Liver (tissue), 8 donors: ENCODE measurements at regions not wholly inside any gene's neighbourhood (a gene's known extent, or its start where the extent isn't known, plus 50 kb on each side); places are given as distances from the start of the nearest gene placed in this dataset.

Experiments used
- DNase-seq: peaks from one replicate; pipeline ENCODE4 v3.0.0-alpha.2; 2017; ENCODE audit warnings: low spot score
- H3K27ac ChIP-seq, 2 donors: one replicate each; pipeline ENCODE4 v1.7.0; 2013; ENCODE audit warnings: inconsistent platforms in 2 of 2, low read length in 2 of 2, control low read depth in 1 of 2, low read depth in 1 of 2, mild to moderate bottlenecking in 1 of 2
- H3K27me3 ChIP-seq, 4 donors: one replicate each; pipeline versions ENCODE4 v1.6.1 to v1.7.0; 2013; ENCODE audit warnings: low read length in 3 of 4, inconsistent platforms in 1 of 4, mild to moderate bottlenecking in 1 of 4, moderate library complexity in 1 of 4; ENCODE audit not compliant: control insufficient read depth in 4 of 4, insufficient read depth in 4 of 4
- H3K36me3 ChIP-seq, 4 donors: one replicate each; pipeline versions ENCODE4 v1.6.1 to v1.7.0; 2013; ENCODE audit warnings: low read length in 3 of 4, mild to moderate bottlenecking in 3 of 4, low read depth in 1 of 4, moderate library complexity in 1 of 4; ENCODE audit not compliant: control insufficient read depth in 4 of 4, insufficient read depth in 3 of 4
- H3K4me1 ChIP-seq, 4 donors: one replicate each; pipeline versions ENCODE4 v1.6.1 to v1.7.0; 2013; ENCODE audit warnings: low read length in 3 of 4, mild to moderate bottlenecking in 3 of 4, moderate library complexity in 1 of 4; ENCODE audit not compliant: control insufficient read depth in 4 of 4, insufficient read depth in 4 of 4
- H3K4me3 ChIP-seq, 3 donors: one replicate each; pipeline versions ENCODE4 v1.6.1 to v1.7.0; 2013; ENCODE audit warnings: low read length in 3 of 3, control low read depth in 1 of 3, low read depth in 1 of 3, mild to moderate bottlenecking in 1 of 3
- H3K9ac ChIP-seq, 2 donors: one replicate each; pipeline ENCODE4 v1.7.0; 2013; ENCODE audit warnings: low read length in 2 of 2, mild to moderate bottlenecking in 2 of 2, moderate library complexity in 2 of 2, control low read depth in 1 of 2, low read depth in 1 of 2
- H3K9me3 ChIP-seq, 4 donors: one replicate each; pipeline versions ENCODE4 v1.6.1 to v1.7.0; 2013; ENCODE audit warnings: low read length in 3 of 4; ENCODE audit not compliant: control insufficient read depth in 4 of 4
- ATF3 ChIP-seq: IDR thresholded peaks from 2 replicates; pipeline ENCODE4 v1.6.1; 2016; ENCODE audit warnings: antibody characterized with exemption
- CTCF ChIP-seq: fragments of 150-350 bp; IDR thresholded peaks from 2 replicates; pipeline ENCODE4 v1.5.1; 2017; ENCODE audit warnings: improper control_type of control experiment, low read depth, low read length; ENCODE audit not compliant: missing input control
- EGR1 ChIP-seq, 2 donors: IDR thresholded peaks; 2 replicates each; pipeline ENCODE4 v1.6.1; 2016 to 2018; ENCODE audit warnings: antibody characterized with exemption in 2 of 2, low read depth in 2 of 2
- FOXA1 ChIP-seq: IDR thresholded peaks from 2 replicates; pipeline ENCODE4 v1.6.1; 2016; ENCODE audit warnings: antibody characterized with exemption
- FOXA2 ChIP-seq: IDR thresholded peaks from 2 replicates; pipeline ENCODE4 v1.6.1; 2016; ENCODE audit warnings: antibody characterized with exemption
- GABPA ChIP-seq, 2 donors: IDR thresholded peaks in 1 of 2; conservative IDR thresholded peaks in 1 of 2; 2 replicates each; pipeline ENCODE4 v1.6.1; 2016; ENCODE audit warnings: antibody characterized with exemption in 2 of 2, mild to moderate bottlenecking in 1 of 2, moderate library complexity in 1 of 2
- HNF4A ChIP-seq, 2 donors: conservative IDR thresholded peaks; 2 replicates each; pipeline ENCODE4 v1.6.1; 2016; ENCODE audit warnings: antibody characterized with exemption in 2 of 2, mild to moderate bottlenecking in 2 of 2
- HNF4G ChIP-seq: IDR thresholded peaks from 2 replicates; pipeline ENCODE4 v1.6.1; 2016; ENCODE audit warnings: antibody characterized with exemption
- JUND ChIP-seq, 2 donors: IDR thresholded peaks; 2 replicates each; pipeline ENCODE4 v1.6.1; 2016; ENCODE audit warnings: antibody characterized with exemption in 2 of 2
- NR2F2 ChIP-seq: IDR thresholded peaks from 2 replicates; pipeline ENCODE4 v1.6.1; 2016; ENCODE audit warnings: antibody characterized with exemption
- RAD21 ChIP-seq, 2 donors: IDR thresholded peaks; 2 replicates each; pipeline ENCODE4 v1.6.1; 2016; ENCODE audit warnings: antibody characterized with exemption in 2 of 2, mild to moderate bottlenecking in 2 of 2
- REST ChIP-seq: IDR thresholded peaks from 2 replicates; pipeline ENCODE4 v1.6.1; 2016; ENCODE audit warnings: antibody characterized with exemption, mild to moderate bottlenecking
- RXRA ChIP-seq, 2 donors: IDR thresholded peaks; 2 replicates each; pipeline ENCODE4 v1.6.1; 2017 to 2018; ENCODE audit warnings: antibody characterized with exemption in 2 of 2, mild to moderate bottlenecking in 1 of 2
- TAF1 ChIP-seq: conservative IDR thresholded peaks from 2 replicates; pipeline ENCODE4 v1.6.1; 2016; ENCODE audit warnings: antibody characterized with exemption, mild to moderate bottlenecking
- YY1 ChIP-seq: IDR thresholded peaks from 2 replicates; pipeline ENCODE4 v1.6.1; 2016; ENCODE audit warnings: antibody characterized with exemption, mild to moderate bottlenecking
- ZBTB33 ChIP-seq: IDR thresholded peaks from 2 replicates; pipeline ENCODE4 v1.6.1; 2016; ENCODE audit warnings: antibody characterized with exemption
- WGBS: extraction: QIAGEN DNeasy Blood & Tissue Kit; methylation state at CpG from one replicate; pipeline ENCODE4 v1.1.7; 2013; 5-methylcytosine and 5-hydroxymethylcytosine counted together
- donor health status: healthy.
- donor health status: healthy.
- donor health status: healthy.
- donor health status: healthy.
- donor health status: healthy.

GRCh38 chr2:37556256-37556655, 115.2 kb downstream of the CDC42EP3 start (continued):
- TF ChIP-seq REST (no peak), HNF4A (conservative IDR thresholded peaks at IDR 0.05) (no peak), EGR1 (IDR thresholded peaks at IDR 0.05; ENCODE audit: low read depth in 2 of 2) (no peak), FOXA2 (no peak)

- Histone ChIP-seq H3K9ac (no peak overlapping the region), H3K4me3 (no peak overlapping the region), H3K27ac (no peak overlapping the region), H3K9me3 (no peaks in the 10 kb centered on the region), H3K36me3 (no peaks in the 10 kb centered on the region), H3K27me3 (no peaks in the 10 kb centered on the region), H3K4me1 (peaks cover 0 to 4% (median 0%) of the 10 kb centered on the region in 4 donors)
- TF ChIP-seq NR2F2 (no peak), CTCF (no peak), EGR1 (IDR thresholded peaks at IDR 0.05; ENCODE audit: low read depth in 2 of 2) (no peak), ATF3 (no peak), ZBTB33 (no peak), RAD21 (IDR thresholded peaks at IDR 0.05) (no peak), FOXA1 (no peak), REST (no peak), GABPA (IDR thresholded peaks at IDR 0.05 in 1 of 2, conservative IDR thresholded peaks at IDR 0.05 in 1 of 2) (no peak), HNF4G (no peak), RXRA (IDR thresholded peaks at IDR 0.05) (no peak), YY1 (no peak), JUND (IDR thresholded peaks at IDR 0.05) (no peak), FOXA2 (no peak), TAF1 (no peak)
- 86% methylated on average over 1 of the region's 1 CpG for WGBS
- no peak for DNase-seq
Observed at GRCh38 chr2:37558623-37559022, 112.8 kb downstream of the CDC42EP3 start.
